Activated CD8-positive, alpha-beta T cell treated with anti-CD3 and anti-CD28 coated beads, Interleukin-2, amount 10 ng/mL, durations not matched to agents 7 days and 5 days (primary cell): ENCODE measurements at regions not wholly inside any gene's neighbourhood (a gene's known extent, or its start where the extent isn't known, plus 50 kb on each side); places are given as distances from the start of the nearest gene placed in this dataset.
"Not testable (repeated sequence)": the region's sequence is repeated elsewhere in the genome, so short reads cannot be mapped to it uniquely, and the experiment has no call there.

Experiments
- ATAC-seq: fragments of 150-1000 bp; cut with Tn5 transposase; one replicate; pipeline ENCODE4 v1.10.0; 2021; ENCODE audit warnings: moderate library complexity
- CTCF ChIA-PET: fragments of 350-600 bp; sonication (Branson Sonifier 250); formaldehyde crosslinking; loops from one replicate; lab custom pipeline; 2021; ENCODE audit warnings: antibody characterized with exemption; lab: Charles Lee
- POLR2A ChIA-PET: fragments of 350-600 bp; sonication (Branson Sonifier 250); formaldehyde crosslinking; loops from one replicate; lab custom pipeline; 2021; ENCODE audit warnings: antibody characterized with exemption; lab: Charles Lee
- DNase-seq: peaks from one replicate; pipeline ENCODE4 v3.0.0-alpha.2; 2020
- H3K27ac Mint-ChIP-seq: one replicate; pipeline ENCODE4 v1.8.0; 2021; ENCODE audit warnings: mild to moderate bottlenecking, mixed read lengths
- H3K27me3 Mint-ChIP-seq: one replicate; pipeline ENCODE4 v1.8.0; 2021; ENCODE audit warnings: low read depth, mixed read lengths
- H3K36me3 Mint-ChIP-seq: one replicate; pipeline ENCODE4 v1.8.0; 2021; ENCODE audit warnings: low read depth, mixed read lengths
- H3K4me1 Mint-ChIP-seq: one replicate; pipeline ENCODE4 v1.8.0; 2021; ENCODE audit warnings: low read depth, mixed read lengths
- H3K4me3 Mint-ChIP-seq: one replicate; pipeline ENCODE4 v1.8.0; 2021; ENCODE audit warnings: mild to moderate bottlenecking, mixed read lengths
- H3K9me3 Mint-ChIP-seq: one replicate; pipeline ENCODE4 v1.8.0; 2022; ENCODE audit warnings: mixed read lengths; ENCODE audit not compliant: insufficient read depth

GRCh38 chr3:34152656-34153055, 354.2 kb downstream of the PDCD6IP start:
- ATAC-seq, result no peak
- H3K9me3 Mint-ChIP-seq, result no peaks in the 10 kb centered on the region
- H3K4me3 Mint-ChIP-seq, result no peak overlapping the region
- no peaks in the 10 kb centered on the region for H3K4me1 Mint-ChIP-seq
- ChIA-PET CTCF (no interaction called here), POLR2A (no interaction called here)
- H3K27me3 Mint-ChIP-seq, result no peaks in the 10 kb centered on the region
- no peaks in the 10 kb centered on the region for H3K36me3 Mint-ChIP-seq
- DNase-seq, result no peak
- H3K27ac Mint-ChIP-seq, result no peak overlapping the region

GRCh38 chr3:34155108-34155507, 356.7 kb downstream of the PDCD6IP start:
- ATAC-seq (no peak), DNase-seq (no peak)
- no peaks in the 10 kb centered on the region for H3K27me3 Mint-ChIP-seq
- ChIA-PET CTCF (no interaction called here), POLR2A (no interaction called here)
- no peaks in the 10 kb centered on the region for H3K4me1 Mint-ChIP-seq
- no peaks in the 10 kb centered on the region for H3K9me3 Mint-ChIP-seq
- no peak overlapping the region for H3K4me3 Mint-ChIP-seq
- H3K27ac Mint-ChIP-seq, result no peak overlapping the region
- no peaks in the 10 kb centered on the region for H3K36me3 Mint-ChIP-seq

DNA sequence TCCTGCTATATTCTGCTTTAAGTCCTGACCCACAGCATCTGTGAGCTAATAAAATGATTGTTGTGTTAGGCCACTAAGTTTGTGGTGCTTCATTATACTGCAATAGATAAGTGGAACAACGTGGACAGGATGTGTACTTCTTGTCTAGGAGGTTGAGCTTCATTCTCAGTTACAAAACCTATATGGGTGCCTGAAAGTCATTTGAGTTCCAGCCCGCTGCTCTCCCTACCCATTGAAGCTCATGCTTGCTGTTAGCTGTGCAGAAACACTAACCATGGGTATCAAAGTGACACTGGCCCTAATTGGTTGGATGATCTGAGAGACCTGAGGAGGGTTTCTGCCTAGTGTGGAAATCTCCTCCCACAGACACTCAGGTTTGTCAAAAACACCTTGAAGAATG, 357.2 kb downstream of the PDCD6IP start:
- no peaks in the 10 kb centered on the region for H3K36me3 Mint-ChIP-seq
- no peaks in the 10 kb centered on the region for H3K27me3 Mint-ChIP-seq
- ChIA-PET CTCF (no interaction called here), POLR2A (no interaction called here)
- H3K9me3 Mint-ChIP-seq, result no peaks in the 10 kb centered on the region
- H3K27ac Mint-ChIP-seq, result no peak overlapping the region
- ATAC-seq (no peak), DNase-seq (no peak)
- H3K4me1 Mint-ChIP-seq, result no peaks in the 10 kb centered on the region
- H3K4me3 Mint-ChIP-seq, result no peak overlapping the region

- ChIA-PET POLR2A (no interaction called here), CTCF (no interaction called here)
- Mint-ChIP-seq H3K27ac (no peak overlapping the region), H3K4me1 (no peaks in the 10 kb centered on the region), H3K36me3 (no peaks in the 10 kb centered on the region), H3K4me3 (no peak overlapping the region), H3K9me3 (no peaks in the 10 kb centered on the region), H3K27me3 (no peaks in the 10 kb centered on the region)
- no peak for DNase-seq
- no peak for ATAC-seq
Measured at GRCh38 chr3:34157491-34157890, 359.1 kb downstream of the PDCD6IP start.

GRCh38 chr3:34159613-34160420, 361.4 kb downstream of the PDCD6IP start:
- no peaks in the 10 kb centered on the region for H3K9me3 Mint-ChIP-seq
- POLR2A ChIA-PET, result no interaction called here
- H3K4me1 Mint-ChIP-seq, result no peaks in the 10 kb centered on the region
- CTCF ChIA-PET, result no interaction called here
- no peak for ATAC-seq
- no peak overlapping the region for H3K4me3 Mint-ChIP-seq
- H3K36me3 Mint-ChIP-seq, result no peaks in the 10 kb centered on the region
- no peak for DNase-seq
- no peaks in the 10 kb centered on the region for H3K27me3 Mint-ChIP-seq
- no peak overlapping the region for H3K27ac Mint-ChIP-seq

- H3K4me3 Mint-ChIP-seq, H3K36me3 Mint-ChIP-seq, H3K9me3 Mint-ChIP-seq, H3K4me1 Mint-ChIP-seq, POLR2A ChIA-PET, DNase-seq, H3K27me3 Mint-ChIP-seq, ATAC-seq, H3K27ac Mint-ChIP-seq, CTCF ChIA-PET: not testable (repeated sequence)
Measured at GRCh38 chr3:34169636-34170035, 371.2 kb downstream of the PDCD6IP start.

DNA sequence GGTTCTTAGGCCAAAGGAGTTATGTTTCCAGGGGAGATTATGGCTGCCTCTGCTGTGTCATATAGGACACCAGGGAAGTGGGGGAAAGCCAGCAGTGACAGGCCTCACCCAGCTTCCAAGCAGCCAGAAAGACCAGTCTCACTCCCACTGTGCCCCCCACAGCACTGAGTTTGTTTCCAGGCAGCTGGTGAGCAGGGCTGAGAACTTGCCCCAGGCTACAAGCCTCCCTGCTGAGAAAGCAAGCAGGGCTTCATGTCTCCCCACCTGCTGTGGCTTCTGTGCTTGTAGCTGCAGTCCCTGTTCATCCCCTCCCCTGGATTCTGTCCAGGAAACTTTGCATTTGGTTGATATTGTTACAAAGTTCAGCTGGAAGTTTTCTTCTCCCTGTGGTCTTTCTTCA, 376.3 kb downstream of the PDCD6IP start:
- POLR2A ChIA-PET, result no interaction called here
- Mint-ChIP-seq H3K9me3 (no peaks in the 10 kb centered on the region), H3K36me3 (no peaks in the 10 kb centered on the region), H3K27ac (no peak overlapping the region), H3K4me3 (no peak overlapping the region), H3K4me1 (no peaks in the 10 kb centered on the region), H3K27me3 (peaks cover 2% of the 10 kb centered on the region)
- CTCF ChIA-PET, result no interaction called here
- DNase-seq (no peak), ATAC-seq (no peak)

- CTCF ChIA-PET, result no interaction called here
- H3K4me3 Mint-ChIP-seq, result no peak overlapping the region
- no peak overlapping the region for H3K27ac Mint-ChIP-seq
- POLR2A ChIA-PET, result no interaction called here
- no peak for ATAC-seq
- peaks cover 2% of the 10 kb centered on the region for H3K27me3 Mint-ChIP-seq
- H3K36me3 Mint-ChIP-seq, result no peaks in the 10 kb centered on the region
- no peak for DNase-seq
- no peaks in the 10 kb centered on the region for H3K4me1 Mint-ChIP-seq
- H3K9me3 Mint-ChIP-seq, result no peaks in the 10 kb centered on the region
Measured at GRCh38 chr3:34175636-34176176, 377.3 kb downstream of the PDCD6IP start.

GRCh38 chr3:34176723-34177122, 378.3 kb downstream of the PDCD6IP start:
- no peak overlapping the region for H3K4me3 Mint-ChIP-seq
- H3K36me3 Mint-ChIP-seq, result no peaks in the 10 kb centered on the region
- H3K9me3 Mint-ChIP-seq, result no peaks in the 10 kb centered on the region
- peaks cover 2% of the 10 kb centered on the region for H3K27me3 Mint-ChIP-seq
- ChIA-PET CTCF (no interaction called here), POLR2A (no interaction called here)
- ATAC-seq (no peak), DNase-seq (no peak)
- H3K27ac Mint-ChIP-seq, result no peak overlapping the region
- no peaks in the 10 kb centered on the region for H3K4me1 Mint-ChIP-seq

- POLR2A ChIA-PET, result no interaction called here
Measured at GRCh38 chr3:34178415-34178814, 380.0 kb downstream of the PDCD6IP start.

GRCh38 chr3:34179716-34180115, 381.3 kb downstream of the PDCD6IP start:
- H3K9me3 Mint-ChIP-seq, result no peaks in the 10 kb centered on the region
- no peaks in the 10 kb centered on the region for H3K4me1 Mint-ChIP-seq
- no peak overlapping the region for H3K4me3 Mint-ChIP-seq
- H3K36me3 Mint-ChIP-seq, result no peaks in the 10 kb centered on the region
- CTCF ChIA-PET, result no interaction called here
- no peak for ATAC-seq
- no peak overlapping the region for H3K27ac Mint-ChIP-seq
- no peaks in the 10 kb centered on the region for H3K27me3 Mint-ChIP-seq
- DNase-seq, result no peak
- POLR2A ChIA-PET, result interaction anchor here (0.6 kb wide), 1 partner anchor 102 kb away, joined by 6 read pairs; no protein-coding TSS in a partner anchor

More at GRCh38 chr3:34178415-34178814, 380.0 kb downstream of the PDCD6IP start:
- CTCF ChIA-PET, result no interaction called here
- Mint-ChIP-seq H3K4me1 (no peaks in the 10 kb centered on the region), H3K9me3 (no peaks in the 10 kb centered on the region), H3K27me3 (no peaks in the 10 kb centered on the region), H3K4me3 (no peak overlapping the region), H3K36me3 (no peaks in the 10 kb centered on the region), H3K27ac (no peak overlapping the region)
- ATAC-seq (no peak), DNase-seq (no peak)

GRCh38 chr3:34180532-34180931, 382.1 kb downstream of the PDCD6IP start:
- ATAC-seq (no peak), DNase-seq (no peak)
- H3K36me3 Mint-ChIP-seq, result no peaks in the 10 kb centered on the region
- no peaks in the 10 kb centered on the region for H3K27me3 Mint-ChIP-seq
- CTCF ChIA-PET, result no interaction called here
- no peak overlapping the region for H3K27ac Mint-ChIP-seq
- no peak overlapping the region for H3K4me3 Mint-ChIP-seq
- H3K9me3 Mint-ChIP-seq, result no peaks in the 10 kb centered on the region
- POLR2A ChIA-PET, result no interaction called here
- H3K4me1 Mint-ChIP-seq, result no peaks in the 10 kb centered on the region
